Neural progenitor cell (in vitro differentiated cells): ENCODE measurements at regions not wholly inside any gene's neighbourhood (a gene's known extent, or its start where the extent isn't known, plus 50 kb on each side); places are given as distances from the start of the nearest gene placed in this dataset.

Experiments
- CTCF ChIP-seq: fragments of 200-600 bp; sonication (generic); IDR thresholded peaks from 2 replicates; pipeline ENCODE4 v1.5.1; 2017; ENCODE audit warnings: antibody characterized with exemption, mild to moderate bottlenecking
- EZH2 ChIP-seq: fragments of 200-600 bp; sonication (generic); IDR thresholded peaks from 2 replicates; pipeline ENCODE4 v1.6.1; 2017; ENCODE audit warnings: antibody characterized with exemption, mild to moderate bottlenecking, moderate library complexity
- EZH2phosphoT487 ChIP-seq: fragments of 200-600 bp; sonication (generic); IDR thresholded peaks from 2 replicates; pipeline ENCODE4 v1.6.1; 2017; ENCODE audit warnings: antibody characterized with exemption

GRCh38 chr11:27904358-27905055 is 203.4 kb downstream of the KIF18A start:
- no peak for TF ChIP-seq CTCF
- TF ChIP-seq EZH2: no peak
- no peak for TF ChIP-seq EZH2phosphoT487
